H1 (cell line): ENCODE measurements at regions not wholly inside any gene's neighbourhood (a gene's known extent, or its start where the extent isn't known, plus 50 kb on each side); places are given as distances from the start of the nearest gene placed in this dataset.

Experiments used
- CTCF ChIA-PET: fragments of 300-600 bp; sonication (Branson Sonifier 250); formaldehyde crosslinking; loops from one replicate; lab custom pipeline; 2021; ENCODE audit not compliant: partially characterized antibody; lab: Charles Lee
- POLR2A ChIA-PET: fragments of 300-600 bp; sonication (Branson Sonifier 250); formaldehyde crosslinking; loops from one replicate; lab custom pipeline; 2021; ENCODE audit warnings: inconsistent platforms; ENCODE audit not compliant: partially characterized antibody; lab: Charles Lee
- DNase-seq, 2 experiments: peaks; one replicate each; pipeline versions ENCODE4 v3.0.0 to v3.0.0-alpha.2; 2010 to 2022; ENCODE audit warnings: low spot score in 2 of 2, low read depth in 1 of 2, mixed read lengths in 1 of 2
- FAIRE-seq: peaks from 2 replicates; lab custom pipeline; 2011; peaks lifted over from hg19 to GRCh38; lab: Jason Lieb, UNC
- H2AFZ ChIP-seq: 2 replicates; pipeline ENCODE4 v1.8.1; 2012; ENCODE audit warnings: low read length, inconsistent platforms
- H2AK5ac ChIP-seq: 2 replicates; pipeline ENCODE4 v1.6.1; 2013; ENCODE audit warnings: low read depth, low read length
- H2BK120ac ChIP-seq: replicated peaks from 2 replicates; pipeline ENCODE3; 2013; ENCODE audit warnings: low read depth, low read length, inconsistent platforms
- H2BK12ac ChIP-seq: 2 replicates; pipeline ENCODE4 v1.6.1; 2013; ENCODE audit warnings: low read depth, low read length
- H2BK15ac ChIP-seq: 2 replicates; pipeline ENCODE4 v1.6.1; 2013; ENCODE audit warnings: low read length
- H2BK20ac ChIP-seq: 2 replicates; pipeline ENCODE4 v1.6.1; 2013; ENCODE audit warnings: low read length
- H2BK5ac ChIP-seq: 2 replicates; pipeline ENCODE4 v1.6.1; 2013; ENCODE audit warnings: low read depth, low read length
- H3K14ac ChIP-seq: 2 replicates; pipeline ENCODE4 v1.6.1; 2013; ENCODE audit warnings: inconsistent platforms; ENCODE audit not compliant: insufficient read length
- H3K18ac ChIP-seq: 2 replicates; pipeline ENCODE4 v1.6.1; 2013; ENCODE audit warnings: low read length; ENCODE audit errors: extremely low read depth
- H3K23ac ChIP-seq: 2 replicates; pipeline ENCODE4 v1.6.1; 2013; ENCODE audit warnings: inconsistent platforms; ENCODE audit not compliant: insufficient read length
- H3K23me2 ChIP-seq: 2 replicates; pipeline ENCODE4 v1.6.1; 2013; ENCODE audit warnings: low read depth, low read length
- H3K27ac ChIP-seq: 2 replicates; pipeline ENCODE4 v1.6.1; 2011; ENCODE audit warnings: low read depth, low read length, inconsistent platforms
- H3K27me3 ChIP-seq, 4 experiments: replicated peaks in 1 of 4; 1 replicate in 1 of 4; 2 replicates in 3 of 4; pipeline versions ENCODE4 v1.6.1 to v1.8.1; 2011 to 2013; ENCODE audit warnings: low read length in 3 of 4, mild to moderate bottlenecking in 3 of 4, inconsistent platforms in 2 of 4, mixed read lengths in 2 of 4, moderate library complexity in 1 of 4; ENCODE audit not compliant: control insufficient read depth in 3 of 4, insufficient read depth in 3 of 4; ENCODE audit errors: extremely low read depth in 1 of 4
- H3K36me3 ChIP-seq, 4 experiments: 2 replicates each; pipeline versions ENCODE4 v1.6.1 to v1.8.1; 2011 to 2013; ENCODE audit warnings: mild to moderate bottlenecking in 4 of 4, low read length in 3 of 4, moderate library complexity in 2 of 4, control low read depth in 1 of 4, inconsistent platforms in 1 of 4; ENCODE audit not compliant: insufficient read depth in 4 of 4, control insufficient read depth in 2 of 4
- H3K4ac ChIP-seq: replicated peaks from 2 replicates; pipeline ENCODE3; 2013; ENCODE audit warnings: low read length, low read depth, mixed read lengths, inconsistent platforms; ENCODE audit not compliant: insufficient read length
- H3K4me1 ChIP-seq, 4 experiments: replicated peaks in 1 of 4; 1 replicate in 1 of 4; 2 replicates in 3 of 4; pipeline versions ENCODE4 v1.6.1 to v1.8.1; 2011 to 2013; ENCODE audit warnings: low read length in 3 of 4, inconsistent platforms in 2 of 4, mixed read lengths in 1 of 4; ENCODE audit not compliant: insufficient read depth in 4 of 4, control insufficient read depth in 3 of 4
- H3K4me2 ChIP-seq, 2 experiments: 2 replicates each; pipeline versions ENCODE4 v1.6.1 to v1.8.1; 2011 to 2013; ENCODE audit warnings: low read depth in 2 of 2, low read length in 2 of 2, control low read depth in 1 of 2, inconsistent platforms in 1 of 2, mild to moderate bottlenecking in 1 of 2; ENCODE audit not compliant: insufficient read depth in 1 of 2
- H3K4me3 ChIP-seq, 4 experiments: fragments of 200-600, 300-600 bp in 1 of 4; sonication (generic), shearing (Covaris generic), sonication (Bioruptor Twin) in 1 of 4; 2 replicates each; pipeline versions ENCODE4 v1.5.1 to v1.8.1; 2011 to 2016; ENCODE audit warnings: low read length in 4 of 4, low read depth in 3 of 4, control low read depth in 2 of 4, inconsistent platforms in 2 of 4, mild to moderate bottlenecking in 2 of 4, mixed read lengths in 1 of 4, moderate library complexity in 1 of 4; ENCODE audit not compliant: insufficient read depth in 2 of 4; ENCODE audit errors: extremely low read depth in 1 of 4
- H3K56ac ChIP-seq: replicated peaks from 2 replicates; pipeline ENCODE3; 2013; ENCODE audit warnings: low read depth, mild to moderate bottlenecking, mixed read lengths, low read length, inconsistent platforms; ENCODE audit not compliant: insufficient read length
- H3K79me1 ChIP-seq: 2 replicates; pipeline ENCODE4 v1.6.1; 2013; ENCODE audit warnings: low read depth, low read length, control low read depth
- H3K79me2 ChIP-seq, 2 experiments: 2 replicates each; pipeline versions ENCODE4 v1.6.1 to v1.8.1; 2012 to 2013; ENCODE audit warnings: low read length in 2 of 2, mild to moderate bottlenecking in 2 of 2, inconsistent platforms in 1 of 2; ENCODE audit not compliant: insufficient read depth in 2 of 2, control insufficient read depth in 1 of 2
- H3K9ac ChIP-seq, 4 experiments: replicated peaks in 1 of 4; 1 replicate in 1 of 4; 2 replicates in 3 of 4; pipeline versions ENCODE4 v1.6.1 to v1.8.1; 2011 to 2013; ENCODE audit warnings: low read depth in 3 of 4, low read length in 3 of 4, control low read depth in 2 of 4, mild to moderate bottlenecking in 2 of 4, moderate library complexity in 2 of 4, inconsistent platforms in 1 of 4; ENCODE audit errors: extremely low read depth in 1 of 4
- H3K9me3 ChIP-seq, 2 experiments: 2 replicates each; pipeline versions ENCODE4 v1.6.1 to v1.8.1; 2012 to 2013; ENCODE audit warnings: mild to moderate bottlenecking in 2 of 2, moderate library complexity in 2 of 2, control low read depth in 1 of 2, inconsistent platforms in 1 of 2, low read depth in 1 of 2, low read length in 1 of 2, mixed read lengths in 1 of 2; ENCODE audit not compliant: insufficient read depth in 2 of 2
- H4K20me1 ChIP-seq, 2 experiments: replicated peaks in 1 of 2; 2 replicates each; pipeline versions ENCODE3 to v1.8.1; 2011 to 2013; ENCODE audit warnings: inconsistent platforms in 2 of 2, low read length in 2 of 2, mild to moderate bottlenecking in 1 of 2; ENCODE audit not compliant: insufficient read depth in 2 of 2, control insufficient read depth in 1 of 2
- H4K5ac ChIP-seq: 2 replicates; pipeline ENCODE4 v1.6.1; 2013; ENCODE audit warnings: low read length, low read depth, mixed read lengths, inconsistent platforms; ENCODE audit not compliant: insufficient read length
- H4K8ac ChIP-seq: 2 replicates; pipeline ENCODE4 v1.8.0; 2013; ENCODE audit warnings: mild to moderate bottlenecking, moderate library complexity, low read length, inconsistent platforms; ENCODE audit not compliant: insufficient read depth; ENCODE audit errors: extremely low read depth
- H4K91ac ChIP-seq: replicated peaks from 2 replicates; pipeline ENCODE3; 2013; ENCODE audit warnings: low read length, mixed read lengths, inconsistent platforms; ENCODE audit not compliant: insufficient read length
- CTBP2 ChIP-seq: IDR thresholded peaks from 2 replicates; pipeline ENCODE4 v1.7.0; 2011; ENCODE audit warnings: borderline replicate concordance, mild to moderate bottlenecking, moderate library complexity, mixed read lengths, low read length; ENCODE audit not compliant: insufficient read depth, insufficient read length
- NANOG ChIP-seq: IDR thresholded peaks from 2 replicates; pipeline ENCODE4 v1.6.1; 2011; ENCODE audit warnings: low read length, low read depth, mild to moderate bottlenecking, inconsistent platforms; ENCODE audit not compliant: insufficient read depth, poor library complexity, severe bottlenecking
- WGBS, 2 experiments: shearing (Covaris generic) in 1 of 2; methylation state at CpG; one replicate each; pipeline versions ENCODE4 v1.1.6 to v1.1.7; 2013 to 2015; ENCODE audit warnings: low lambda C conversion rate in 2 of 2, mixed read lengths in 2 of 2, inconsistent platforms in 1 of 2, low coverage in 1 of 2, missing lambda C conversion rate in 1 of 2; ENCODE audit not compliant: insufficient replicate concordance in 2 of 2, insufficient coverage in 1 of 2, insufficient read length in 1 of 2; ENCODE audit errors: extremely low coverage in 1 of 2, missing lambda C conversion rate in 1 of 2; 5-methylcytosine and 5-hydroxymethylcytosine counted together

DNA sequence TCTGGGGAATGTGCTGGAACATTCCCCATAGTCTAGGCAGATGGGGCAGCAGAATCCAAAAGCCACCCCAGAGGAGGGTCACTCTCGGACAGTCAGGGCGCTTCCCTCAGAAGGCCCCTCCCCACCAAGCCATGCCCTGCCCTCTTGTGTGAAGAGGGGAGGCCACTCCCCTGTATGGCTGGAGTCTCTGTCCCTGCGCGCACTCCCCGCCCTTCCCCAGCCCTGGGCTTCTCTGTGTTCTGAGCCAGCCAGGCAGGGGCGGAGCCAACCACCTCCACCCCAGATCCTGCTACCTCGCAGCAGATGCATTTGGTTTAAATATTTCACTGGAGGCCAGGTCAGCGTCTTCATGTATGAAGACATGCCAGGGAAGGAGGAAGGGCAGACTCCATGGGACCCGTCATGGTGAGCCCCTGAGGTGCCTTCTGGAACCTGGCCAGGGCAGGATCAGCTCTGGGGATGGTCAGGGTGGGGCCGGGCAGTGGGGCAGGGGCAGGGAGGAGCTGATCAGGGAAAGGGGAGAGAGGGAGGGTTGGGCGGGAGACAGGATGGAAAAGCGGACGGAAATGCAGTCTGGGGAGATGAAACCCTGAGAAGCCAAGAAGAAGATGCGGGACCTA lies 107.3 kb downstream of the ADRA2C start:
- Histone ChIP-seq H3K9ac (no peak overlapping the region), H3K14ac (no peak overlapping the region), H3K9me3 (no peaks in the 10 kb centered on the region), H3K18ac (no peak overlapping the region; the same call in 1 of the 2 replicates), H3K4me1 (peaks cover 0 to 19% (median 8%) of the 10 kb centered on the region in 4 experiments; a peak in 6 of 7 replicates), H3K23ac (no peak overlapping the region), H3K23me2 (peaks cover 14% of the 10 kb centered on the region; the same call in 1 of the 2 replicates), H2BK15ac (no peak overlapping the region), H3K79me2 (no peaks in the 10 kb centered on the region), H4K8ac (no peak overlapping the region), H3K36me3 (no peaks in the 10 kb centered on the region), H3K79me1 (no peaks in the 10 kb centered on the region), H2BK20ac (no peak overlapping the region), H2AK5ac (no peak overlapping the region), H3K4me2 (peak overlapping the region; percentile 56 to 73), H3K27ac (no peak overlapping the region), H2BK5ac (peak overlapping the region; percentile 49; the same call in 1 of the 2 replicates), H2AFZ (no peak overlapping the region), H3K4me3 (peak overlapping the region in 1 of 4 experiments; percentile 36; a peak in 1 of 8 replicates), H3K56ac (no peak overlapping the region), H3K4ac (no peak overlapping the region), H3K27me3 (peaks cover 7 to 40% (median 27%) of the 10 kb centered on the region in 4 experiments), H2BK120ac (no peak overlapping the region), H2BK12ac (0 out of 2 replicates have a peak overlapping the region, but pooled peaks have one; percentile 9)
- ChIA-PET CTCF (interaction anchor here (0.7 to 1.2 kb wide), 2 partner anchors 21 to 81 kb away, joined by 3 read pairs; no protein-coding TSS in a partner anchor), POLR2A (interaction anchor here (2.0 kb wide), 1 partner anchor 11 kb away, joined by 6 read pairs; no protein-coding TSS in a partner anchor)
- FAIRE-seq = no peak
- peak in 1 of 2 experiments; percentile 64 for DNase-seq
- 60% methylated on average over 7 of the region's 14 CpGs; no CpG with 5 or more reads in 1 of the 2 experiments for WGBS, 2 experiments
- TF ChIP-seq CTBP2 = peak; percentile 65
- no peak for TF ChIP-seq NANOG
- TF ChIP-seq, all 59 proteins: peak for 1
- Histone ChIP-seq H4K5ac (no peak overlapping the region), H4K20me1 (no peaks in the 10 kb centered on the region), H4K91ac (no peak overlapping the region)
